ENCODE measurements at regions not wholly inside any gene's neighbourhood (a gene's known extent, or its start where the extent isn't known, plus 50 kb on each side); places are given as distances from the start of the nearest gene placed in this dataset.

GRCh38 chr5:3104429-3105060, 353.1 kb upstream of the IRX2 start (continued):
- TF ChIP-seq ZNF281 (CRISPR knock-in tag; IDR thresholded peaks at IDR 0.05) = no peak
- TF ChIP-seq TP53 (CRISPR knock-in tag; IDR thresholded peaks at IDR 0.05) = no peak
- TF ChIP-seq ZBTB21 (CRISPR knock-in tag; IDR thresholded peaks at IDR 0.05; ENCODE audit: borderline replicate concordance) = no peak
- no peak for TF ChIP-seq GTF2I (CRISPR knock-in tag; conservative IDR thresholded peaks at IDR 0.05)
- no peak for TF ChIP-seq TEAD4 (CRISPR knock-in tag; IDR thresholded peaks at IDR 0.05)
- no peak for TF ChIP-seq NR3C1 (CRISPR knock-in tag; conservative IDR thresholded peaks at IDR 0.05; ENCODE audit: low read depth)
- TF ChIP-seq CDX4 (CRISPR knock-in tag; IDR thresholded peaks at IDR 0.05; ENCODE audit: borderline replicate concordance) = no peak

DNA sequence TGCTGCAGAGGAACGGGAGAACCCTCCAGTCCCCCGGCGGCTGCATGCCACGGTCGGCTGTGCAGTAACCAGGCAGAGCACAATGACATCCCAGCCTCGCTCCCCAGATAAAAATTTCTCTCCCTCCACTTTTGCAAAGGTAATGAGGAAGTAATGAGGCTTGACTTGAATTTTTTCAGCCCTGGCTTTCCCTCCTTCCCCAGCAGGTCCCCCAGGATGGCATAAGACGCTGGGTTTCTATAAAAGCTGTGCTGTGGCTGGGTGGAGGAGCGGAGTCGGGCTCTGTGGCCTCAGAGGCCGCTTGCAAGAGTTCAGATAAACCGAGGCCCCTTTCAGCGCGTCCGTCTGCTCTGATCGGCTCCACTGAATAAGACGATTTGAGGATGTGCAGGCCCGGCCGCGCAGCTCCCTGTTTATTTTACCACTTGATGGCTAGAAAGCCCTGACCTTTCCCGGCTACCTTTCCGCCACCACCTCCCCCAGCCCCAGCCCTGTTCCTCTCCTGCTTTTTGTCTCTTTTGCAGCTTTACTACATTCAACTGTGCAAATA, 351.9 kb upstream of the IRX2 start:
- Mint-ChIP-seq H3K9me3 (no peaks in the 10 kb centered on the region), H3K4me1 (peaks cover 95% of the 10 kb centered on the region), H3K36me3 (no peaks in the 10 kb centered on the region), H3K27ac (peak overlapping the region; percentile 62), H3K27me3 (ENCODE audit: low read depth) (peaks cover 39% of the 10 kb centered on the region), H3K4me3 (peak overlapping the region; percentile 44)
- no peak for ATAC-seq
- CTCF ChIA-PET = interaction anchor here (2.8 kb wide), 1 partner anchor 93 kb away, joined by 9 read pairs; no protein-coding TSS in a partner anchor
- DNase-seq (ENCODE audit: low spot score) = no peak
- POLR2A ChIA-PET = no interaction called here
- TF ChIP-seq ZBTB21 (CRISPR knock-in tag; IDR thresholded peaks at IDR 0.05; ENCODE audit: borderline replicate concordance) (no peak), ZNF232 (CRISPR knock-in tag; IDR thresholded peaks at IDR 0.05) (no peak), ZNF512 (CRISPR knock-in tag; IDR thresholded peaks at IDR 0.05; ENCODE audit: borderline replicate concordance) (no peak), SMAD4 (CRISPR knock-in tag; IDR thresholded peaks at IDR 0.05) (no peak), ZNF219 (CRISPR knock-in tag; IDR thresholded peaks at IDR 0.05; ENCODE audit: borderline replicate concordance) (no peak), ZNF317 (CRISPR knock-in tag; IDR thresholded peaks at IDR 0.05; ENCODE audit: borderline replicate concordance, low read depth) (no peak), SP1 (CRISPR knock-in tag; conservative IDR thresholded peaks at IDR 0.05) (no peak), NFE2L1 (CRISPR knock-in tag; IDR thresholded peaks at IDR 0.05) (no peak), MYBL2 (CRISPR knock-in tag; IDR thresholded peaks at IDR 0.05) (no peak), TP53 (CRISPR knock-in tag; IDR thresholded peaks at IDR 0.05) (no peak), IRF2 (CRISPR knock-in tag; IDR thresholded peaks at IDR 0.05; ENCODE audit: borderline replicate concordance, low read depth) (no peak), CREM (CRISPR knock-in tag; IDR thresholded peaks at IDR 0.05) (no peak), AR (CRISPR knock-in tag; IDR thresholded peaks at IDR 0.05) (no peak), CREB1 (CRISPR knock-in tag; IDR thresholded peaks at IDR 0.05) (no peak), PREB (CRISPR knock-in tag; IDR thresholded peaks at IDR 0.05; ENCODE audit: borderline replicate concordance) (no peak)
- TF ChIP-seq, protein P1, sequence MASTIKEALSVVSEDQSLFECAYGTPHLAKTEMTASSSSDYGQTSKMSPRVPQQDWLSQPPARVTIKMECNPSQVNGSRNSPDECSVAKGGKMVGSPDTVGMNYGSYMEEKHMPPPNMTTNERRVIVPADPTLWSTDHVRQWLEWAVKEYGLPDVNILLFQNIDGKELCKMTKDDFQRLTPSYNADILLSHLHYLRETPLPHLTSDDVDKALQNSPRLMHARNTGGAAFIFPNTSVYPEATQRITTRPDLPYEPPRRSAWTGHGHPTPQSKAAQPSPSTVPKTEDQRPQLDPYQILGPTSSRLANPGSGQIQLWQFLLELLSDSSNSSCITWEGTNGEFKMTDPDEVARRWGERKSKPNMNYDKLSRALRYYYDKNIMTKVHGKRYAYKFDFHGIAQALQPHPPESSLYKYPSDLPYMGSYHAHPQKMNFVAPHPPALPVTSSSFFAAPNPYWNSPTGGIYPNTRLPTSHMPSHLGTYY (CRISPR knock-in tag; IDR thresholded peaks at IDR 0.05) = no peak
- TF ChIP-seq, protein P2, sequence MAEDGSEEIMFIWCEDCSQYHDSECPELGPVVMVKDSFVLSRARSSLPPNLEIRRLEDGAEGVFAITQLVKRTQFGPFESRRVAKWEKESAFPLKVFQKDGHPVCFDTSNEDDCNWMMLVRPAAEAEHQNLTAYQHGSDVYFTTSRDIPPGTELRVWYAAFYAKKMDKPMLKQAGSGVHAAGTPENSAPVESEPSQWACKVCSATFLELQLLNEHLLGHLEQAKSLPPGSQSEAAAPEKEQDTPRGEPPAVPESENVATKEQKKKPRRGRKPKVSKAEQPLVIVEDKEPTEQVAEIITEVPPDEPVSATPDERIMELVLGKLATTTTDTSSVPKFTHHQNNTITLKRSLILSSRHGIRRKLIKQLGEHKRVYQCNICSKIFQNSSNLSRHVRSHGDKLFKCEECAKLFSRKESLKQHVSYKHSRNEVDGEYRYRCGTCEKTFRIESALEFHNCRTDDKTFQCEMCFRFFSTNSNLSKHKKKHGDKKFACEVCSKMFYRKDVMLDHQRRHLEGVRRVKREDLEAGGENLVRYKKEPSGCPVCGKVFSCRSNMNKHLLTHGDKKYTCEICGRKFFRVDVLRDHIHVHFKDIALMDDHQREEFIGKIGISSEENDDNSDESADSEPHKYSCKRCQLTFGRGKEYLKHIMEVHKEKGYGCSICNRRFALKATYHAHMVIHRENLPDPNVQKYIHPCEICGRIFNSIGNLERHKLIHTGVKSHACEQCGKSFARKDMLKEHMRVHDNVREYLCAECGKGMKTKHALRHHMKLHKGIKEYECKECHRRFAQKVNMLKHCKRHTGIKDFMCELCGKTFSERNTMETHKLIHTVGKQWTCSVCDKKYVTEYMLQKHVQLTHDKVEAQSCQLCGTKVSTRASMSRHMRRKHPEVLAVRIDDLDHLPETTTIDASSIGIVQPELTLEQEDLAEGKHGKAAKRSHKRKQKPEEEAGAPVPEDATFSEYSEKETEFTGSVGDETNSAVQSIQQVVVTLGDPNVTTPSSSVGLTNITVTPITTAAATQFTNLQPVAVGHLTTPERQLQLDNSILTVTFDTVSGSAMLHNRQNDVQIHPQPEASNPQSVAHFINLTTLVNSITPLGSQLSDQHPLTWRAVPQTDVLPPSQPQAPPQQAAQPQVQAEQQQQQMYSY (CRISPR knock-in tag; IDR thresholded peaks at IDR 0.05) = no peak

Data from WTC11 (cell line).